HG03354 (cell line): ENCODE measurements at regions not wholly inside any gene's neighbourhood (a gene's known extent, or its start where the extent isn't known, plus 50 kb on each side); places are given as distances from the start of the nearest gene placed in this dataset.

Experiments
- ATAC-seq: cut with Tn5 transposase; IDR thresholded peaks from one replicate; pipeline ENCODE4 v1.9.1; 2021; ENCODE audit warnings: mild to moderate bottlenecking; ENCODE audit not compliant: unreplicated experiment, poor library complexity, severe bottlenecking

DNA sequence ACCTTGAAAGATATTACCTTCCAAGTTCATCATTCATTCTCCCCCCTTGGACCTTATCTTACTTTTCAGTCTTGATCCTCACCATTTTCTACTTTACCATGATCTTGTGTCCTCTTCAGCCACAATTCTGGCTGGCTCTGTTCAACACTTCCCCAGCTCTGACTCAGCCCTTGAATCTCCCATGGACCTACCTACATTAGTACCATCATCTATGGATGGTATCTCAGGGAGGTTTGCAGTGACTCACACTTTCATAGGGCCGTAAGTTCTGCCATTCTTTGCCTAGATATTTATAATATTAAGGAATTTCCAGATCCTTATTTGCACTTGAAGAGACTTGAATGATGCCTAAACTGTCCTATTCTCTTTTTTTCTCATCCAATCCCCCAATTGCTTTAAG, 213.7 kb upstream of the RORA start:
- ATAC-seq, result no peak

DNA sequence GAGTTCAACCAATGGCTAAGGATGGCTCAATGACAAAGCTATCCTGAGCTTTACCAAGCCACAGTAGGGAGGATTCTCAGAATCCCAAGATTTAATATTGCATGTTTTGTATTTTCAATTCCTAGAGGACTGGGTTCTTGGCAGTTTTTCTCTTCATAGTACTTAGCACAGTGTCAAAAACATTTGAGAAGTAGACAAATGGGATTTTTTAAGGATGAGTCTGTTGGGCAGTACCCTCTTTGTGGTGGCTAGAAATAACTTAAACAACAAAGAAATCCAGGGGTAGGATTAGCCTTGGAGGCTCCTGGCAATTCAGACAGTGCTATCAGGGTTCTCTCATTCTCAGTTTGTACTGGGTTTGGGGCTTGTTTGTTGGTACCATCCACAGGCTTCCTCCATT, 212.8 kb upstream of the RORA start:
- no peak for ATAC-seq

- ATAC-seq, result no peak
Measured at GRCh38 chr15:61426466-61426865, 197.4 kb upstream of the RORA start.

DNA sequence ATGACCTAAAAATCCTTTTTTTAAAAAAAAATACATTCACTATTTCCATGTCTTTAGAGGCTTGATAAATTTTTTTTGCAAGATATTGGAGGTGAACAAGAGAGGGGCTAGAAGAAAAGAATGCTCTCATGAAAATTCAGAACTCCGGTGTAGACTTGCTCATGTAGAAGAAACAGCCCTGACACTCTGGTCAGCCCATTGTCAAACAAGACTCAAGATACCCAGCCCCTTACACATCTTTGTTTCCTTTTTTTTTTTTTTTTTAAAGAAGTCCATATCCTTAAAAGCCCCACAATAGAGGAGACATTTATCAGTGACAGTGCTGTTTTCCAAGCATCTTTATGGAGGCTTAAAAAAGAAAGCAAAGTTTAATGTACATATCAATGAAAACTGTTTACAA, 196.8 kb upstream of the RORA start:
- no peak for ATAC-seq

- no peak for ATAC-seq
Measured at GRCh38 chr15:61422773-61423172, 193.7 kb upstream of the RORA start.

DNA sequence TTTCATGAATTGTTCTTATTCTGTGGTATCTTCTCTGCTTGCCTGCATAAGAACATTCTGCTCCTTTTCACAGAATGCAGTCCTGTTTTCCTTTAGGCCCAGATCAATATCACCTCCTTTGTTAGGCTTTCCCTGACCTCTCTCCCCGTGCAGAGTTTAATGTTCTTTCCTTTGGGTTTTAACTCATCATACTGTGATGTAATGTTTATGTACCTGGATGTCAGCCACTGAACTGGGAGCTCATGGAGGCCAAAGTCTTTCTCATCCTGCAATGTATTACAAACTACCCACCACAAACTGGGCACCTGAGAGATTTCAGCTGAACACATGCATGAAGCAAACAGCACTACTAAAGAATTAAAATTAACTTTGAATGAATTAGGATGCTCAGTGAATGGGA, 192.8 kb upstream of the RORA start:
- ATAC-seq, result no peak

- no peak for ATAC-seq
Measured at GRCh38 chr15:61421470-61421869, 192.4 kb upstream of the RORA start.

DNA sequence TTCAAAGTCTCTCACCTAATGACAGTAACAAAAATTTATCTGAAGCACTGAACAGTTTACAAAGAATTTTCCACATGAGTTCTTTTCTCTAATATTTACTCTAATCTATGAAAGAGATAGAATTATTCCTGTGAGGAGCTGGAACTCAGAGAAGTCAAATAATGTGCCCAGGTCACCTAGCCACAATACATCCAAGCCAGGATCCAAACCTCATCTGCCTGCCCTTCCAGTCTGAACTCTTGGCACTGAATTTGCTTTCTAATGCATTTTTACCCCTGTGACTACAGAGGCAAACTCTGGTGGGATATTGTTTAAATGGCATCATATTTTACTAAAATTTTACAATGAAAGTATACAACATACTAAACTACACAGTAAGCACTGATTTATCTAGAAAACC, 191.4 kb upstream of the RORA start:
- ATAC-seq, result no peak

- ATAC-seq, result no peak
Measured at GRCh38 chr15:61415617-61416120, 186.6 kb upstream of the RORA start.

- ATAC-seq, result no peak
Measured at GRCh38 chr15:61411902-61412510, 182.9 kb upstream of the RORA start.

DNA sequence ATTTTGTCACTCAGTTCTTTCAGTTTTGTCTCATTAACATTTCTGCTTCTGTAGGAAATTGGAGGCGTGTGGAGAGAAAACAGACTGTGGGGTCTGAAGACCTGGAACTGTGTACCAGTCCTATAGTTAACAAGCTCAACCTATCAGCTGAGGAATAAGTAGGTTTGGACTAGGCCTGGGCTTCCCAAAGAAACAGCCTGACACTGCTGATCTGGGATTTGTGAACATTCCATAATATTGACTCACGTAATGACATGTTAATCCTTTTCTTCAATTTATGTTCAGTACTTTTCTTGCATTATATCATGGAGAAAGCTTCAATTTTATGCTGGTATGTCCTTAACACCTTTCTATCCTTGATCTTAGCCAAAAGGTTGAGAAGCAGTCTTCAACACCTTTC, 181.6 kb upstream of the RORA start:
- ATAC-seq, result no peak

DNA sequence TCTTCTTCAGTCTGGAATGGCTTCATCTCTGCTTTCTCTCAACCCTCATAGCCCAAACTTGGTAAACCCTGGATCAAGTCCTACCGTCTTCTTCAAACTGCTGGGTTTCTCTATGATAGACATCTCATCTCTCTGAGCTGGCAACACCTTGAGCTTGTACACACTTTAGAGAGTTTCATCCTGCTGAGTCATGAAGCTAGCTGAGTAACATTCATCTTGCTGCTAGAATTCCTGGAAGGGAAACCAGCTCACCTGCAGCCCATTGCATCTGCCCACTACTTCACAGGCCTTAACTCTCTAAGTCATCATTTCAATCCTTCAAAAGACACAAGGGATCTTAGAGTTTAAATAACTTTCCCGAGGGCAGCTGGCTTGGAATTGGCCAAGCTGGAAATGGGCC, 175.5 kb upstream of the RORA start:
- no peak for ATAC-seq

GRCh38 chr15:61403884-61404283, 174.8 kb upstream of the RORA start:
- ATAC-seq, result no peak

- ATAC-seq, result no peak
Measured at GRCh38 chr15:61401903-61402698, 173.0 kb upstream of the RORA start.

GRCh38 chr15:61398310-61398709, 169.2 kb upstream of the RORA start:
- ATAC-seq, result no peak

GRCh38 chr15:61396235-61396919, 167.3 kb upstream of the RORA start:
- ATAC-seq, result no peak

DNA sequence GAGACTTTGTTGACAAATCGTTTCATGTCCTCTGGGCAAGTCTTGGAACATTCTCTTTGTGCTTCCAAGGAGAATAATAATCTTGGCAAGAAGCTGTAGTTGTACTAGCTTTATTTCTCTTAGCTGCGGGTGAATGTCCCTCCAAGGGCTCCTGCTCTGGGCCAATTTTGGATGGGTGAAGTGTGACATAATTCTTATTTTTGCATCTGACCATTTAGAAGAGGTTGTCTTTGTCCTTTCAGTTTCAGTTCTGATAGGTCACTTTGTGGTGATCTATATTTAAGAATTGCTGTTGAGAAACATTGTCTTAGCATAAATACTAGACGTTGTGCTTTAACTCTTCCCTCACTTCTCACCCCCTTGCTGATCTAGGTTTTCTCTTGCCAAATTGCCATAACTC, 164.8 kb upstream of the RORA start:
- no peak for ATAC-seq

GRCh38 chr15:61393524-61393923, 164.4 kb upstream of the RORA start:
- no peak for ATAC-seq

- ATAC-seq, result no peak
Measured at GRCh38 chr15:61390138-61390537, 161.0 kb upstream of the RORA start.

GRCh38 chr15:61389334-61390028, 160.4 kb upstream of the RORA start:
- ATAC-seq, result no peak
